ENCODE measurements at regions not wholly inside any gene's neighbourhood (a gene's known extent, or its start where the extent isn't known, plus 50 kb on each side); places are given as distances from the start of the nearest gene placed in this dataset.
"Not testable (repeated sequence)": the region's sequence is repeated elsewhere in the genome, so short reads cannot be mapped to it uniquely, and the experiment has no call there.

DNA sequence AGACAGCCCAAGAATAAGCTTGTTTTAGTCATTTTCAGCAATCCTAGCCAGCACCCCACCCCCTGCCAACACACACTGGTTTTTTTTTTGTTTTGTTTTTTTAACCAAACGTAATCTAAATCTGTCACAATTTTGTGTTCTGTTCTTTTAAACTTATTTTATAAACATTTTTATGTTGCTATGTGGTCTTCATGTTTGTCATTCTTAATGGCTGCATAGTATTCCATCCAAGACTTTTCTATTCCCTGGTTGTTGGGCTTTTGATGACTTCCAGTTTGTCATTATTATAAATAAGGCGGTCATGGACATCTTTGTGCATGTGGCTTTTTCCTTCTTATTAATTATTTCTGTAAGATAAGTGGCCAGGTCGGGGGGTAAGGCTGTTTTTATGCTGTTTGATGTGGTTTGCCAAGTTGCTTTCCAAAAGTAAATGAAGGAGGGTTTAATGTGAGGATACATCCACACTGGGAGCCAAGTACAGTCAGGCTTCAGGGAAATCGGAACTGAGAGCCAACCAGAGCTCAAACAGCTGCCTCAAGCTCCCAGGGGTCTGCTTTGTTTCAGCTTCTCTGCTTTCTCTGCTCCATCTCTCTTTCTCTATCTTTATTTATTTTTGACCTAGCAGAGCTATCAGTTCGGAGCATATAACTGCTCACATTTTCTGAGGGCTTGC, 125.8 kb downstream of the VEGFA start:
- DNase-seq (ENCODE audit: extremely low read depth, low read depth): no peak

DNA sequence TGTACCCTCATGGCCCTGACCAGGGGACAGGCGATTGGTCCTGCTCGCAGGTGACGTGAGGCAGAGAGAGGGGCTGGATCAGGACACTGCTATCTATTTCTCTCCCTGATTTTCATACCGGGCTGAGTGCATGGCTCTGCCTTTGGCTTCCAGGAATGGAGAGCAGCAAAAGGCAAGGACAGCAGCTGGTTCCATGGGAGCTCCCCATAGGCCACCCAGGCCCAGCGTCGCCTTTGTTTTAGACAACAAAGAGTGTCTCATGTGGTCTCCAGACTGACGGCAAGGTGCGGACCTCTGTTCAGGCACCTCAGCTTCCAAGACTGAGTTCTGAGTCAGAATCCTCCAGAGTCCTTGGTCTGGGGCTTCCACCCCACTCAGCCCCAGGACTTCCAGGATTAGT, 123.1 kb downstream of the VEGFA start:
- no peak for DNase-seq (ENCODE audit: extremely low read depth, low read depth)

DNA sequence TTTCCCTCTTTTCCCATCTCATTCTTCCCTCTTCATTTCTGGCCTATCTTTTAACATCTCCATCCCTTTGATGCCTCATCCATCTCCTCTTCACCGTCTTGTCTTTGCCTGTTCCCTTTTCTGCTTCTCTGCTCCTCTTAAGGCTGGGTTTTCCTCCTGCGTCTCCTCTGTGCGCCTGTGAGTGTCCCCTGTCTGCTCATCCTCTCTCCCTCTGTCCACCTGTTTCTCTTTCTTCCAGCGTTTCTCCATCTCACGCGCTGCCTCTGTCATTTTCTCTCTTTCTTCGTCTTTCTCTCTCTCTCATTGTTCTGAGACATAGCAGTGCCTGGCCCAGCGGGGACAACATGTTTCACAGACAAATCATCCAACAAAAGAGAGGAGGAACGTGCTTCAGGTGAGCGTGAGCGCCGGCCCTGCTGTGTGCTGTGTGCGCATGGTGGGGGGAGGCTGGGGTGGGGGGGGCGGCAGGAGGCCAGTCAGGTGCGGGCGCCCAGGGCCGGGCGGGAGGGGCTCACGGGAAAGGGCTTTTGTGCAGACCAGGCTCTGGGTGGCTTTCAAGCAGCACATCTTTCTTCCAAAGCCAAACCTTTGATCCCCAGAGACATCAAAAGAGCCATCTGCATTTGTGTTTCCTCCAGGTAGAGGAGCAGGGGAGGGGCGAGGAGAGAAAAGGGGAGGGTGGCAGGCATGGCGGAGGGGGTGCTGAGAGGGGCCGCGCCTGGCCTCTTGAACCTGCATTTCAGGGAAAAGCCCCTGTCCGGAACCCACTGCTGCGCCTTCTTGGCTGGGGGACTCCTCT, 121.3 kb downstream of the VEGFA start:
- DNase-seq (ENCODE audit: extremely low read depth, low read depth): no peak

DNA sequence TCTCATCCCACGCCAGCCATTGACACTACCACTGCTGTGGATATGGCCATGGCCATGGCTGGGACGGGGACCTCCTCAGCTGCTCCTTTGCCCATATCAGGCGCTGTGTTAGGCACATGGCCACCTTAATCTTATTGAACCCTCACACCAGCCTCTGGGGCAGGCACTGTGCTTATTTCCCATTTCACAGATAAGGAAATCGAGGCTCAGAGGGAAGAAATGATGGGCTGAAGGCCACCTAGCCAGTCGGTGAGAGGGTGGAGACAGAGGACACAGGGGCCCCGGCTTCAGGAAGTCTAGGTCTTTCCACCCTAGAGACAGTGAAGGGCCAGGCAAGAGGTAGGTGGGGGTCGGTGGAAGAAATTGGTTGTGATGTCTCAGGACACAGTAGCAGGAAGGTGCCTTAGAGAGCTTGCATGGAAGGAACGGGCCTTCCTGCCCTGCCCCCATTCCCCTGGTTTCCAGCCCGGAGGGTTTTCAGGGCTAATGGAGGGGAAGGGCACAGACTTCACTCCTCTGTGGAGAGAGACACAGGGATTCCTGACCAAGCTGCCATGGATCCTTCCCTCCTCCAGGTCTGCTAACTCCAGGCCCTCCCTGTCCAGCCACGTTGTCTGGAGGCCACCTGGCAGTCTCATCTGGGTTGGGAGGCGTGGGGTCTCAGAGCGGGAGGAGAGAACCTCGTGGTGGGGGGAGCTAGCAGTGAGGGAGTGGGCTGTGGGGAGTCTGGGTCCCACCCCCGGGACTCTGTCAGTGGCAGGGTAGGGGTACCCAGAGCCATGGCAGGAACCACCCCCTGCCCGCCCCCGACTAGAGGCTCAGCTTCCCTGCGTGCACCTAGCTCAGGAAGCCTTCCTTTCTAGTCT, 120.4 kb downstream of the VEGFA start:
- no peak for DNase-seq (ENCODE audit: extremely low read depth, low read depth)

DNA sequence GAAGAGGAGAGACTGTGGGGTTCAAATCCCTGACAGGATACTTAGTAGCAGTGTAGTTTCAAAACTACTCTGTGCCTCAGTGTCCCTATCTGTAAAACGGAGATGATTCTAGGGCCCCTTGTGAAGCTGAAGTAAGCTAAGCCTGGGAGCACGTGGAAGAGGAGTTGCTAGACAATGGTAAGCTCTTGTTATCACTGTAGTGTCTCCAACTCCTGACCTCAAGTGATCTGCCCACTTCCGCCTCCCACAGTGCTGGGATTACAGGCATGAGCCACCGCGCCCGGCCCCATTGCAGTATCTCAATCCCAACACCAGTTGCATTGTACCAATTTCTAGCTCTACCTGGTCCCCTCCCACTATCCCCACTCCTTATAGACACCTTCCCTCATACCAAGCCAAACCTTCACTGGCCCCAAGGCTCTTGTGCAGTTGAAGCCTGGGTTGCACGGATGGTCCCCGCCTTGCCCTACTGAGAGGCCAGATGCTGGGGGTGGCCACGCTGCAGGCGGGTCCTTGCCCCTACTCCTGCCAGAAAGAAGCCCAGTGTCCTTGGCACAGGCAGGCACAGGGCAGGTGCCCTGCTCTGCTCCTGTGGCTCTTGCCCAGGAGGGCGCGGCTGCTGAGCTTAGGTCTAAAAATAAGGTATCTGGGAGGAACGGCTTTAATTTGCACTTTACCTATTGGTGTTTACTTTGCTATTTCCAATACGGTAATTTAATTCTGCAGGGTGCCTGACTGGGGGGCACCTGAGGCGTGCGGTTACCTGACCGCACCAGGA, 118.1 kb downstream of the VEGFA start:
- no peak for DNase-seq (ENCODE audit: extremely low read depth, low read depth)

DNA sequence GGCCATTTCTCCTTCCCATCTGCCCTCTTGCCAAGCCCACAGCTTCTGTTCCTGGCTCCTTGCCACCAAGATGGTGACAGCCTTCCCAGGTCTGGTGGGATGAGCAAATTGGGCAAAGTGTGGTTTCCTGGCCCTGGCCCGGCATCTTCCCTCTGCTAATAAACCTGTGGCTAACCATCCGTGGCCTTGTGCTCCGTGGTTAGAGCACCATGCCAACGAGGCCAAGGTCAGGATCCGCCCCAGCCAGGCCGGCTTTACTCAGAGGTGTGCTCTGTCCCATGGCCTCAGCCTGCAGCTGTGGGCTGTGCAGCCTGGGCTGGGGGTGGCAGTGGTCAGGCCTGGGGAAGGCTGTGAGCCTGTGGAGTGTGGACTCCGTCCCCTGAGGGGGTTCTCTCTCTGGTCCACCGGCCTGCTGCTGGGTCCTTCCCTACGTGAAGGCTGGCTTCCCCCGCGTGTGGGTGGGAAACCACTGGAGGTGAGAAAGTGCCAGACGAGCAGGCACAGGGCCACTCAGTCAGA, 117.4 kb downstream of the VEGFA start:
- no peak for DNase-seq (ENCODE audit: extremely low read depth, low read depth)

DNA sequence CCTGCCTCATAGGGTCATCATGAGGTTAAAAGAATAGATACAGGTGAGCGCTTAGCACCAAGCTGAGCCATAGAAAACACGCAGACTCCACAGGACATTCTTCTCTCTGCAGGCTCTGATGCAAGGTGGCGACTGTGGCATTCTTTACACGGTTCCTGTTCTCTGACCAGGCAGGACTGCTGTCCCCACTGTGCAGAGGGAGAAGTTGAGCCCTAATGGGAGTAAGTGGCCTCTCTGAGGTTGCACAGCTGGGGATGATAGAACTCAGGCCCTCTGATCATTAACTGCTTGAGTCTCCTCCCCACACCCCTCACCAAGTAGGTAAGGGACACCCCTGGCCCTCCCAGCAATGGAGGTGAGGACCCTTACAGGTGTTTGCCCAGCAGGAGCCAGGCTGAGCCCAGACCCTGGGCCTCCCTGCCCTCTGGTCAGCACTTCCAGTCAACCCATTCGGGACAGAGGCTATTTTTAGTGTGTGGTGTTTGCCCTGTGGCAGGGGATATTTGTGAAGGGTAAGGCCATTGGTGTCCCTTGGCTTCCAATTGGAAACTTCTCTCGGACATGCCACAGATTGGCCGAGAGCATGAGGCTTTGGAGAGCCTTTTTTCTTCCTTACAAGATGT, 116.8 kb downstream of the VEGFA start:
- DNase-seq (ENCODE audit: extremely low read depth, low read depth): no peak

DNA sequence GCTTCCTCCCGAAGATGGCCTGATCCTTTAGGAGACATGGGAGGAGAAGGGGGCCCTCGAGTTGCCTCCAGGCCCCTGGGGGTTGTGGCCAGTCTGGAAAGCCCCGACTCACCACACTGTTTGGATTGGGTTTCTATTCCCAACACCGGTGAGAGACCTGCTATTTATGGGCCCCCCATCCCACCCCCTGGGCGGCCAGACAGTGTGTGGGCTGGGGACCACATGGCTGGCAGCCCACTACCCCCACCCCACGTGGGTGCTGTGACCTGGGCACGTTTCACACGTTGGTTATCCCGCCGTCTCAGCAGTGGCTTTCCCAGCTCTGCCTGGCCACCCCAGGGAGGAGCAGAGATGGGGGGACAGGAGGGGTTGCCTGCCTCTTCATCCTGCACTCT, 116.1 kb downstream of the VEGFA start:
- no peak for DNase-seq (ENCODE audit: extremely low read depth, low read depth)

DNA sequence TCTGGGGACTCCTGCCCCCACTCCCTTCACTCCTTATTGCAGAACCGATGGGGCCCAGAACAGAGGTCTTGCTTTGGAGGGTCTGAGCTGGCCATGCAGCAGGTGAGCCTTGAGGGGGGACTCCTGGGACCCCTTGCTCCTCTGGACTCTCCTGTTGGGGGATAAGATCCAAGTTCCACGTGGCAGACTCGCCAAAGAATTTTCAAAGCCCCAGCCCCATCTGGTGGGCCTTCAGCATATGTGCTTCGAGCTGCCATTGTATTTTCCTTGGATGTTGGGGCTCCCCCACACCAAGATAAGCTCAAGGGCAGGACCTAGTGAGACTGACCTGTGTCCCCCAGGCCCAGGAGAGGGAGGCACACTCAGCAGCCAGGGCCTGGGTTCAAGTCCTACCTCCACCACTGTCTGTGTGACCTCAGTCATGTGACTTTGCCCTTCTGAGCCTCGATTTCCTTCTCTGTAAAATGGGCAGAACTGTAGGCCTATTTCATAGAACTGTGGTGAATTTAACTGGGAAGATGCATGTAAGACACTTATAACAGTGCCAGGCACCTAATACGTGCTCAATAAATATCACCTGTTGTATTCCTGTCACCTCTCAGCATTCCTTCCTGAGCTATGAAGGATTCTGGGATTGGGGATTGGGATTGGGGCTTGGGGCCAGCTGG, 115.5 kb downstream of the VEGFA start:
- DNase-seq (ENCODE audit: extremely low read depth, low read depth): no peak

DNA sequence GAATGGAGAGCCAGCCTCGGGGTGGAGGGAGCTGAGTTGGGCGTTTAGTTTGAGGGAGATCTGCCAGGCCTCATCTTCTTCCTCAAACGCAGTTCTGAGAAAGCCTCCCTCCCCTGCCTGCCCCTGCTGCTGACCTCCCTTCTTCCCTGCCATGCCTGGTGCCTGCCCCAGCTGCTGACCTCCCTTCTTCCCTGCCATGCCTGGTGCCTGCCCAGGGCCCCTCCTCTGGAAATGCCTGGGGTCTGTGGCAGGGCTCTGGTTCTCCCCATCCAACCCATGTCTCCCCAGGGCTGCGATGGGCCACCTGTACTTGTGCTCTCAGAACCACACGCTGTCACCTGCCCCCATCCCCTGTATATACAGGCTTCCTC, 114.6 kb downstream of the VEGFA start:
- DNase-seq (ENCODE audit: extremely low read depth, low read depth): no peak

DNA sequence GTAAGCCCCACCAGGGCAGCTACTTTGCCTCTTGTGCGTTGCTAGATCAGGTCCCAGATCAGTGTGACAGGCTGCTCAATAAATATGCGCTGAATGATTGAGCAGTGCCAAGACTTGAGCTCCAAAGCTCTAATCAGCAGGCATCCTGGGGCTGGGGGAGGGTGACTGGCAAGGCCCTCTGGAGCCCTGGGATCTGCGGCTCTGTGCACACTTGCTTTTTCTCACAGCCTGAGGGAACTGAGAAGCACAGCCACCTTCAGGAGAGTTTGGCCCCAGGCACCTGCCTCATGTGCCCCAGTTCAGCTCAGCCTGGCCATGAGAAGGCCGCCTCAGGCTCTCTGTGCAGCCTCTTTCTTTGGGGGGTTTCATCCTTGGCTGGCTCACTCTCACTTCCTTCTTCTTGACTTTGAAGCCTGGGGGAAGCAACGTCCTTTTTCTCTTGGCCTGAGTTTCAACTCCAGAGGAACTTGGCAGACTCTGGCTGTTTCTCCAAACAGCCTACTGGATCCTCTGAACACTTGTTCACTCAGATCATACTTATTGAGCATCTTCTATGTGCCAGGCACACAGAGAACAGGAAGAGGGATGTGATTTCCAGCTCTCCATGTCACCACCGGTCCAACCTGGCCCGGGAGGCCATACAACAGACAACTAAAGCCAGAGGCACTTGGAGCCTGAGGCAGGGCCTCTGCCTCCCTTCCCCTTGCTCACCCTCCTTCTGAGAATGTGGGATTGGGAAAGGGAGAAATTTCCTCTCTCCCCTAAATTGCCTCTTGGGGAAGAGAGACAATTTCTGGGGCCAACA, 114.0 kb downstream of the VEGFA start:
- no peak for DNase-seq (ENCODE audit: extremely low read depth, low read depth)

DNA sequence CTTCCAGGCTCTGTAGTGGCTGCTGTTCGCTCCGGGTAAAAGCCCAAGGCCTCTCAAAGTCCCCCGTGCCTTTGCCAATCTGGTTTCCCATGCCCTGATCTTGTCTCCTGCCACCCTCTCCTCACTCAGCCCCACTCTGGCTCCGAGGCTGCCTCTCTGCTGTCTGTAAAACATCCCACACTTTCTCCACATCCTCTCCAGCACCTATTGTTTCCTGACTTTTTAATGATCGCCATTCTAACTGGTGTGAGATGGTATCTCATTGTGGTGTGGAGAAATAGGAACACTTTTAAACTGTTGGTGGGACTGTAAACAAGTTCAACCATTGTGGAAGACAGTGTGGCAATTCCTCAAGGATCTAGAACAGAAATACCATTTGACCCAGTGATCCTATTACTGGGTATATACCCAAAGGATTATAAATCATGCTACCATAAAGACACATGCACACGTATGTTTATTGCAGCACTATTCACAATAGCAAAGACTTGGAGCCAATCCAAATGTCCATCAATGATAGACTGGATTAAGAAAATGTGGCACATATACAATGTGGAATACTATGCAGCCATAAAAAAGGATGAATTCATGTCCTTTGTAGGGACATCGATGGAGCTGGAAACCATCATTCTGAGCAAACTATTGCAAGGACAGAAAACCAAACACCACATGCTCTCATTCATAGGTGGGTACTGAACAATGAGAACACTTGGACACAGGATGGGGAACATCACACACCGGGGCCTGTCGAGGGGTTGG, 112.9 kb downstream of the VEGFA start:
- not testable (repeated sequence) for DNase-seq (ENCODE audit: extremely low read depth, low read depth)

DNA sequence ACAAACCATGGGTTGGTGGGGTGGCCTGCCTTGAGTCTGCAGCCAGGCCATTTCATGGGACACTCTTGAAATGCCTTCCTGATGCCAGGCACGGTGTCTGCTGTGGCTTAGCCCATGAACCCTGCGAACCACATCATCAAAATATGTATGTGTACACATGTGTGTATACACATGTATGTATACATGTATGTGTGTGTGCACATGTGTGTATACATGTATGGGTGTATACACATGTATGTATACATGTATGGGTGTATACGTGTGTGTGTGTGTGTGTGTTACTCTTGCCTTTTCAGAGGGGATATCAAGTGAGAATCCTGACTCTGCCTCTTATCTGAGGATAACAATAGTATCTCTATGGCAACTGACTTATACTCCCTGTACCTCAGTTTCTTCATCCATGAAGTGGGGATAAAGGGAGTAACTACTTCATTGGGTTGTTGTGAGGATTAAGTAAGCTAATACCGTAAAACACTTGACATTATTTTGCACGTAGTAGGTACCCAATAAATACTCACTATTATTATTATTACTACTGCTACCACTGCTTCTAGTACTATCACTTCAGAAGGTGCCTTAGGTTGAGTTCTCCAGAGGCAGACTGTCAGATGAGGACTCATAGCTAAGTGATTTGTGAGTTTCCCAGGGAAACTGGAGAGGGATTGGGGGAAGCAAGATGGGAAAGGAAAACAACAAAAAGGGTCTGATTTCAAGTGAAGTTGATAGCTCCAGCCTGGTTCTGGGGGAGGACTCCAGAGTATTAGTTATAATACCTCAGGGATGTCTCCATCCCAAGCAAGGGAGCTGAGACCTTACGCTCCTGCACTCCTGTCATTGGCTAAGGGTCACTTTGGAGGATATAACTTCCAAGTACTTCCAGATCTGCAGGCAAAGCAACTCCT, 110.5 kb downstream of the VEGFA start:
- DNase-seq (ENCODE audit: extremely low read depth, low read depth): no peak

DNA sequence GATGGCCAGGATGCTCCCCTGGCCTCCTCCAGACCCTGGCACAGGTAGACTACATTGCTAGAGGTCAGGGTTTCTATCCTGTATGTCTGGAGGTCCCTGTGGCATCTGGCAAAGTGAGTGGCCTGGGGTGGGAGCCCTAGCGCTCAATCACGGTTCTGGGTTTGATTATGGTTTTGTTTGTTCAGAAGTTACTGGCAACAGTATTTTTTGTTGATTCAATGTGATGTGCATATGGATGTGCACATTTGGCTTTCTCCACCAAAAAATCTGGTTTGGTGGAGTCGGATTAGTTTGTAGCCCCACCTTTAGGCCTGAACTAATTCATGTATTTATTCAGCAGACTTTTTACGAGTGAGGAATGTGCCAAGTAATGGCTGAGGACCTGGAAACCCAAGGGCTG, 109.7 kb downstream of the VEGFA start:
- DNase-seq (ENCODE audit: extremely low read depth, low read depth): no peak

DNA sequence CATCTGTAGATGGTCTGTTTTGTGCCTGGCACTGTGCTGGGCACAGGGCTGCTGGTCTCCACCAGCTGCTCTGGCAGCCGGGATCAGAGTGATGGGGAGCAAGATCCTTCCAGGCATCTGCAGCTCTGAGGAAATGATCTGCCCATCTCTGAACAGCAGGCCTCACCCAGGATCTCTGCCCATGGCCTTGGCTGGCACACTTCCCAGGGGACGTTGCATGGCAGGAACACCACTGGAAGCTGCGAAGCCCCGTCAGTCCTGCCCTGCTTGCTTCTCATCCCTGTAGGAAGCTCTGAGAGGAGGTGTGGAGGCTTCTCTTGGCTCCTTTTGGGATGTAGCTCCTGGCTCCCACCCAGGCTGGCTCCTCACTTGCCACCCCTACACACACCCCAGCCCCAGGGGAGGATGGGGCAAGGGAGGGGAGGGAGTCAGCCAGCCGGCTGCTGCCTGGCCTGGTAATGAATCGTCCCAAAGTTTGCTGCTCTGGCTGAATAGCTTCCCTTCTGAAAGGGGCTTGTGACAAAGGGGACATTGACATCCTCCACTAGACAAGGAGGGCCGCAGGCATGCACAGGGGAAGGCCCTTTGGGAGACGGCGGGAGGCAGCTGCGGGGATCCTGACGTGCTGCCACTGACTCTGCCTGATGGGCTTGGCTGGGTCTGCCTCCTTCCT, 108.9 kb downstream of the VEGFA start:
- no peak for DNase-seq (ENCODE audit: extremely low read depth, low read depth)

DNA sequence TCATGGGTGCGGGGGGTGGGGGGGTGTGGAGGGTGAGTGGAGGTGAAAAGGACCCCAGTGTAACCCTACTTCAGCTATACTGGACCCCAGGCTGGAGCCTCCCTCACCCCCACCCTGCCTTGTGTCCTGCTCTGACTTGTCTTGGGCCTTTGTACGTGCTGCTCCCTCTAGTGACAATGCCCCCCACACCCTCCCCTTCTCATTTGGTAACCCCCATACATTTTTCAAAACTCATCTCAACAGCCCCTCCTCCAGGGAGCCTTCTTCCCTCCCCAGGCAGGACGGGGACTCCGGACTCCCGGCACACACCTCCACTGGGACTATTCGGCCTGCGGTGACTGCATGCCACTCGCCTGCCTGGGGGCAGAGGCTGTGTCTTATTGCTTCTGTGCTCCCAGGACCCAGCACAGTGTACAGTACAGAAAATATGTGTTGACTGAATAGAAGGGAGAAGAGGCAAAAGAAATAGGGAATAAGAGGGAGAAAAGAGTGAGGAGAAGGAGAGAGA, 108.2 kb downstream of the VEGFA start:
- DNase-seq (ENCODE audit: extremely low read depth, low read depth): no peak

Data from NCI-H460 (cell line).